ENCODE measurements at regions not wholly inside any gene's neighbourhood (a gene's known extent, or its start where the extent isn't known, plus 50 kb on each side); places are given as distances from the start of the nearest gene placed in this dataset.
"Not testable (repeated sequence)": the region's sequence is repeated elsewhere in the genome, so short reads cannot be mapped to it uniquely, and the experiment has no call there.

DNA sequence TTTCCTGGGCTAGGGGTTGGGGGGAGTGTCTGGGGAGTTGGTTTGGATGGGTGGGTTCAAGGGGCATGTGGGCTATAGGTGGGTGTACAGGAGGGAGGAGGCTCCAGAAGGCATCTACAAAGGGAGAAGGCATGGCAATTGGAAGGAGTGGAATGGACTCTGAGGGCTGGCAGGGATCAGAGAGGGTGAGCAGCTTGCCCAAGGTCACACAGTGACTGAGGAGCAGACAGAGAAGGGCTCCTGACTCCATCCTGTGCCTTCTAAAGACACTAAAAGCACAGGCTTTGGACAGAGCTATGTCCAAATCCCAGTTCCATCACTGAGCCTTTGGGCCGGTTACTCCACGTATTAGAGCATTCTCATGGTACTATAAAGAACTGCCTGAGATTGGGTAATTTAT is 151.8 kb downstream of the PTPRU start:
- DNase-seq = no peak
- H3K27me3 ChIP-seq = no peaks in the 10 kb centered on the region
- no peaks in the 10 kb centered on the region for H3K9me3 ChIP-seq
- TF ChIP-seq, protein P1, sequence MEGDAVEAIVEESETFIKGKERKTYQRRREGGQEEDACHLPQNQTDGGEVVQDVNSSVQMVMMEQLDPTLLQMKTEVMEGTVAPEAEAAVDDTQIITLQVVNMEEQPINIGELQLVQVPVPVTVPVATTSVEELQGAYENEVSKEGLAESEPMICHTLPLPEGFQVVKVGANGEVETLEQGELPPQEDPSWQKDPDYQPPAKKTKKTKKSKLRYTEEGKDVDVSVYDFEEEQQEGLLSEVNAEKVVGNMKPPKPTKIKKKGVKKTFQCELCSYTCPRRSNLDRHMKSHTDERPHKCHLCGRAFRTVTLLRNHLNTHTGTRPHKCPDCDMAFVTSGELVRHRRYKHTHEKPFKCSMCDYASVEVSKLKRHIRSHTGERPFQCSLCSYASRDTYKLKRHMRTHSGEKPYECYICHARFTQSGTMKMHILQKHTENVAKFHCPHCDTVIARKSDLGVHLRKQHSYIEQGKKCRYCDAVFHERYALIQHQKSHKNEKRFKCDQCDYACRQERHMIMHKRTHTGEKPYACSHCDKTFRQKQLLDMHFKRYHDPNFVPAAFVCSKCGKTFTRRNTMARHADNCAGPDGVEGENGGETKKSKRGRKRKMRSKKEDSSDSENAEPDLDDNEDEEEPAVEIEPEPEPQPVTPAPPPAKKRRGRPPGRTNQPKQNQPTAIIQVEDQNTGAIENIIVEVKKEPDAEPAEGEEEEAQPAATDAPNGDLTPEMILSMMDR (IDR thresholded peaks at IDR 0.05; ENCODE audit: low read depth, low read length) = no peak
- no peak overlapping the region for H3K4me3 ChIP-seq (ENCODE audit: low read depth, low read length)
- H3K36me3 ChIP-seq = no peaks in the 10 kb centered on the region
- peaks cover 5% of the 10 kb centered on the region for H3K4me1 ChIP-seq

DNA sequence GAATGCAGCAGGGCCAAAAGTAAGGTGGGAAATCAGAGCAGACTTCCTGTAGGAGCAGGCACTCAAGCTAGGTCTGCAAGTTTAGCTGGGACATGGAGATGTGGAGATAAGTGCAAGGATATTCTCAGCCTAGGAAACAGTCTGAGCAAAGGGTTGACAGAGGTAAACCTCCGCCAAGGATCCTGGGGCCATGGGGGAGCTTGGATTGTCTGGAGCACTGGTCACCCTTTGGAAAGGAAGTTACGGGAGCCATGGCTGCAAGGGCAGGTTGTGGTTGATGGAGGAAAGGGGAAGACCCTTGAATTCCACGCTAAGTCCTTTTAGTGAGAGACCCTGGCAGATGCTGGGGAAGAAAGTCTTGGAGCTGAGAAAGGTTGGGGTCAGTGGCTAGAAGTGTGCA is 150.9 kb downstream of the PTPRU start:
- TF ChIP-seq, protein P1 (IDR thresholded peaks at IDR 0.05; ENCODE audit: low read depth, low read length) = no peak
- Histone ChIP-seq H3K9me3 (no peaks in the 10 kb centered on the region), H3K36me3 (no peaks in the 10 kb centered on the region), H3K4me1 (peaks cover 5% of the 10 kb centered on the region), H3K27me3 (no peaks in the 10 kb centered on the region), H3K4me3 (ENCODE audit: low read depth, low read length) (no peak overlapping the region)
- no peak for DNase-seq

DNA sequence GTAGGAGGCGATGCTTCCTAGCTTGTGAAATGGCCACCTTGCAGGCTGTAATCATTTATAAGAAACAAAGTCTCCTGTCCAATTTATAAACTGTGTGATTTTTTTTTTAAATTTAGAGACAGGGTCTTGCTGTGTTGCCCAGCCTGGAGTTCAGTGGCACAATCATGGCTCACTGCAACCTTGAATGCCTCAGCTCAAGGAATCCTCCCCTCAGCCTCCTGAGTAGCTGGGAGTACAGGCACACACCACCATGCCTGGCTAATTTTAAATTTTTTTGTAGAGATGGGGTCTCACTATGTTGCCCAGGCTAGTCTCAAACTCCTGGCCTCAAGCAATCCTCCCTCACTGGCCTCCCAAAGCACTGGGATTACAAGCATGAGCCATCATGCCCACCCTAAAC is 150.1 kb downstream of the PTPRU start:
- H3K9me3 ChIP-seq; H3K36me3 ChIP-seq; DNase-seq; H3K4me3 ChIP-seq (ENCODE audit: low read depth, low read length); H3K4me1 ChIP-seq; H3K27me3 ChIP-seq: not testable (repeated sequence)

DNA sequence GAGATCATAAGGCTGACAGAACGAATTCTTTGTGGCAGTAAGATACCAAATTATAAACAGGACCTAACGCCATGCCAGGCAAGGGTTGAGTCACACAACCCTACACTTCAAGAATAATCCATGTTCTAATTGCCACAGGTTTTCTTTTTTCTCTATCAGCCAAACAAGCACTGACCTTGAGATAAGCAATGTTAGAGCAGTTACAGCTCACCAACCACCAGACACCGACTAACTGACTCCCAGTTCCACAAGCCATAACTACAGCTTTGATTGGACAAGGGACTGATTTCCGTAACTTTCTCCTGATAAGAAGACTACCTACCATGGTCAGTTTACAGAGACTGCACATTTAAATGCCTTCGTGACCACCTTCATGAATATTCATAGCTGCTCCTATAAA is 149.6 kb downstream of the PTPRU start:
- Histone ChIP-seq H3K27me3 (no peaks in the 10 kb centered on the region), H3K36me3 (no peaks in the 10 kb centered on the region), H3K9me3 (no peaks in the 10 kb centered on the region), H3K4me1 (peaks cover 5% of the 10 kb centered on the region), H3K4me3 (ENCODE audit: low read depth, low read length) (no peak overlapping the region)
- TF ChIP-seq, protein P1 (IDR thresholded peaks at IDR 0.05; ENCODE audit: low read depth, low read length) = no peak
- no peak for DNase-seq

DNA sequence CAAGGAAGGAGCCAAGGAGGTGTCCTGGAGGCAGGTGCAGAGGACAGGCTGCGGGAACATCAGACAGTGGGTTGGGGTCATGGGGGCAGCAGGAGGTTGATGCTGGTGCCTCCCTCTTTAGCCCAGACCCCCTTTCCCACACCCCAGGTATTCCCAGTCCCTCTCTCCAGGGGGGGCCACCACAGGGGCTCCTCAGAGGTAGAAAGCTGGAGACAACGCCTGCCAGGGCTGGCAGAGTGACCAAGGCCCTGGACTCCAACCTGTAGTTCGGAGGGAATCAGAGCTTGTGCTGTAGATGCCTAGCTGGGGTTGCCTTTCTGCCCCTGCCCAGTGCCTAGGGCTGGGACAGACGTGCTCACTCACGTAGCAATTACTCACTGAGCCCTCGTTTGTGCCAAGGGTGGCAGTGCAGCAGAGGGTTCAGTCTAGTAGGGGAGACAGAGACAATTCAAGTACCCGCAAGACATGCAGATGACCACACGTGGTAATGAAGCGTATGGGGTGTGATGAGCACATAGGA is 148.2 kb downstream of the PTPRU start:
- Histone ChIP-seq H3K27me3 (no peaks in the 10 kb centered on the region), H3K9me3 (no peaks in the 10 kb centered on the region; the same call in 1 of the 2 replicates), H3K4me3 (ENCODE audit: low read depth, low read length) (no peak overlapping the region), H3K4me1 (peaks cover 5% of the 10 kb centered on the region), H3K36me3 (no peaks in the 10 kb centered on the region)
- TF ChIP-seq, protein P1 (IDR thresholded peaks at IDR 0.05; ENCODE audit: low read depth, low read length) = no peak
- DNase-seq = no peak

DNA sequence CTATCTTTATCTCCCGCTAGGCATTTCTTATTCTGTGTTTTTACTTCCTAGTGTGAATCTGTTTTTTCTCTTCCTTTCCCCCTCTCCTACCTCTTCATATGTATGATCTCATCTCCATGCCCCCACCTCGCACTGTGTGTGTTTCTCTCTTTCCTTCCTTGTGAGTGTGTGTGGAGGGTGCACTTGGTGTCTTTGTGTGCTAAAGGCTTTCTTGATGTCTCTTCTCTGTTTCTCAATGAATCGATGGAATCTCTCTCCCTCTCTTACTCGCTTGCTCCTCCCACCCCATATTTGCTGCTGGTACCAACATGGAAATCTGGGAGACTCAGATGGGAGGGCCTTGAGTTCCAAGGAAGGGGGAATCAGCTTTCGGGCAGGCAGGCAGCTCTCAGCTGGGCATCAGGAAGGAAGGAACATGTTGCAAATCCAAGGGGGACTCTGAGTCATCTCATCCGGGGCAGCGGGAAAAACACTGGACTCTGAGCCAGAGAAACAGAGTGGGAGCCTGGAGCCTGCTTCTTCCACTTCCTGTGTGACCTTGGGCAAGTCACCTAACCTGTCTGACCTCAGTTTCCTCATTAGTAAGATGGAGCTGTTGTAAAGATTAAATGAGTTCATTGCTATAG is 147.5 kb downstream of the PTPRU start:
- no peak for DNase-seq
- TF ChIP-seq, protein P1 (IDR thresholded peaks at IDR 0.05; ENCODE audit: low read depth, low read length) = no peak
- Histone ChIP-seq H3K9me3 (no peaks in the 10 kb centered on the region; the same call in 1 of the 2 replicates), H3K27me3 (no peaks in the 10 kb centered on the region), H3K4me1 (peaks cover 5% of the 10 kb centered on the region), H3K36me3 (no peaks in the 10 kb centered on the region), H3K4me3 (ENCODE audit: low read depth, low read length) (no peak overlapping the region)
